Fibroblast of lung (primary cell): ENCODE measurements at regions not wholly inside any gene's neighbourhood (a gene's known extent, or its start where the extent isn't known, plus 50 kb on each side); places are given as distances from the start of the nearest gene placed in this dataset.

Source experiments
- DNase-seq, 2 donors: peaks; one replicate each; pipeline versions ENCODE4 v3.0.0 to v3.0.0-alpha.2; 2010; ENCODE audit warnings: low read depth in 2 of 2
- H2AFZ ChIP-seq: 2 replicates; pipeline ENCODE4 v1.5.1; 2012; ENCODE audit warnings: low read length, control low read depth, inconsistent platforms
- H3K27ac ChIP-seq: 2 replicates; pipeline ENCODE4 v1.5.1; 2011; ENCODE audit warnings: low read length, control low read depth; ENCODE audit not compliant: insufficient read depth
- H3K27me3 ChIP-seq: 2 replicates; pipeline ENCODE4 v1.5.1; 2011; ENCODE audit warnings: mild to moderate bottlenecking, low read length; ENCODE audit not compliant: control insufficient read depth, insufficient read depth
- H3K36me3 ChIP-seq: 2 replicates; pipeline ENCODE4 v1.5.1; 2011; ENCODE audit warnings: low read length; ENCODE audit not compliant: control insufficient read depth, insufficient read depth
- H3K4me1 ChIP-seq: 2 replicates; pipeline ENCODE4 v1.5.1; 2011; ENCODE audit warnings: low read length; ENCODE audit not compliant: control insufficient read depth, insufficient read depth; ENCODE audit errors: extremely low read depth
- H3K4me2 ChIP-seq: 2 replicates; pipeline ENCODE4 v1.5.1; 2011; ENCODE audit warnings: low read length, control low read depth; ENCODE audit not compliant: insufficient read depth; ENCODE audit errors: extremely low read depth
- H3K4me3 ChIP-seq, 4 experiments: fragments of 200-600 bp in 1 of 4; sonication (generic) in 1 of 4; replicated peaks in 1 of 4; 2 replicates each; pipeline ENCODE4 v1.5.1; 2011 to 2016; ENCODE audit warnings: low read length in 4 of 4, low read depth in 3 of 4, mild to moderate bottlenecking in 3 of 4, control low read depth in 2 of 4, inconsistent platforms in 1 of 4, mixed read lengths in 1 of 4; ENCODE audit not compliant: insufficient read depth in 1 of 4; ENCODE audit errors: control extremely low read depth in 1 of 4
- H3K79me2 ChIP-seq: 2 replicates; pipeline ENCODE4 v1.5.1; 2012; ENCODE audit warnings: mild to moderate bottlenecking, low read length, inconsistent platforms; ENCODE audit not compliant: control insufficient read depth, insufficient read depth
- H3K9ac ChIP-seq: 2 replicates; pipeline ENCODE4 v1.5.1; 2011; ENCODE audit warnings: mild to moderate bottlenecking, low read length, control low read depth; ENCODE audit not compliant: insufficient read depth
- H3K9me3 ChIP-seq: 2 replicates; pipeline ENCODE4 v1.5.1; 2012; ENCODE audit warnings: low read depth, low read length; ENCODE audit not compliant: control insufficient read depth, insufficient read depth
- H4K20me1 ChIP-seq: 2 replicates; pipeline ENCODE4 v1.5.1; 2011; ENCODE audit warnings: low read length; ENCODE audit not compliant: control insufficient read depth, insufficient read depth; ENCODE audit errors: extremely low read depth
- CTCF ChIP-seq, 2 donors: IDR thresholded peaks in 1 of 2; conservative IDR thresholded peaks in 1 of 2; 1 replicate in 1 of 2; 2 replicates in 1 of 2; pipeline ENCODE4 v1.5.1; 2011 to 2012; ENCODE audit warnings: low read length in 2 of 2, control low read depth in 1 of 2, inconsistent platforms in 1 of 2, low read depth in 1 of 2, mild to moderate bottlenecking in 1 of 2
- EZH2 ChIP-seq: IDR thresholded peaks from 2 replicates; pipeline ENCODE4 v1.5.1; 2012; ENCODE audit warnings: low read length, control low read depth, mild to moderate bottlenecking; ENCODE audit errors: missing control alignments

GRCh38 chr6:81608776-81609175 lies 143.7 kb downstream of the TENT5A start:
- H3K36me3 ChIP-seq = no peaks in the 10 kb centered on the region
- no peak overlapping the region for H2AFZ ChIP-seq
- H3K9ac ChIP-seq = no peak overlapping the region
- peak in 1 of 2 donors; percentile 26 for DNase-seq
- no peak overlapping the region for H3K27ac ChIP-seq
- no peaks in the 10 kb centered on the region for H3K4me1 ChIP-seq
- H3K27me3 ChIP-seq = no peaks in the 10 kb centered on the region
- no peak overlapping the region for H3K4me3 ChIP-seq
- H3K9me3 ChIP-seq = no peaks in the 10 kb centered on the region
- H3K79me2 ChIP-seq = no peaks in the 10 kb centered on the region
- TF ChIP-seq EZH2 = no peak
- no peak for TF ChIP-seq CTCF (conservative IDR thresholded peaks at IDR 0.05 in 1 of 2, IDR thresholded peaks at IDR 0.05 in 1 of 2; ENCODE audit: low read depth in 1 of 2, low read length in 2 of 2)
- no peak overlapping the region for H3K4me2 ChIP-seq
- H4K20me1 ChIP-seq = no peaks in the 10 kb centered on the region

GRCh38 chr6:81606965-81607381 lies 145.5 kb downstream of the TENT5A start:
- H2AFZ ChIP-seq = no peak overlapping the region
- no peak overlapping the region for H3K4me3 ChIP-seq
- H3K4me1 ChIP-seq = no peaks in the 10 kb centered on the region
- H3K79me2 ChIP-seq = no peaks in the 10 kb centered on the region
- no peaks in the 10 kb centered on the region for H3K27me3 ChIP-seq
- H3K27ac ChIP-seq = peak overlapping the region; percentile 17
- H3K4me2 ChIP-seq = peak overlapping the region; percentile 52
- no peaks in the 10 kb centered on the region for H4K20me1 ChIP-seq
- H3K9ac ChIP-seq = no peak overlapping the region
- no peaks in the 10 kb centered on the region for H3K9me3 ChIP-seq
- DNase-seq = peak; percentile 69 to 84
- no peaks in the 10 kb centered on the region for H3K36me3 ChIP-seq
- TF ChIP-seq CTCF (conservative IDR thresholded peaks at IDR 0.05 in 1 of 2, IDR thresholded peaks at IDR 0.05 in 1 of 2; ENCODE audit: low read depth in 1 of 2, low read length in 2 of 2) (no peak), EZH2 (no peak)

GRCh38 chr6:81605526-81605925 lies 147.0 kb downstream of the TENT5A start:
- Histone ChIP-seq H3K9me3 (no peaks in the 10 kb centered on the region), H3K79me2 (no peaks in the 10 kb centered on the region), H3K27me3 (no peaks in the 10 kb centered on the region), H3K4me2 (no peak overlapping the region), H3K9ac (no peak overlapping the region), H3K36me3 (no peaks in the 10 kb centered on the region), H3K4me3 (no peak overlapping the region), H2AFZ (no peak overlapping the region), H3K4me1 (no peaks in the 10 kb centered on the region), H3K27ac (no peak overlapping the region), H4K20me1 (no peaks in the 10 kb centered on the region)
- DNase-seq = no peak
- no peak for TF ChIP-seq CTCF (conservative IDR thresholded peaks at IDR 0.05 in 1 of 2, IDR thresholded peaks at IDR 0.05 in 1 of 2; ENCODE audit: low read depth in 1 of 2, low read length in 2 of 2)
- no peak for TF ChIP-seq EZH2
